IMR-90 (cell line): ENCODE measurements at regions not wholly inside any gene's neighbourhood (a gene's known extent, or its start where the extent isn't known, plus 50 kb on each side); places are given as distances from the start of the nearest gene placed in this dataset.
A peak's percentile ranks its signal among the peaks of the same experiment; 100 is the strongest.
"Not testable (repeated sequence)": the region's sequence is repeated elsewhere in the genome, so short reads cannot be mapped to it uniquely, and the experiment has no call there.

Experiments
- ATAC-seq: fragments of 200-7000 bp; cut with Tn5 transposase; 2 replicates; pipeline ENCODE4 v1.9.1; 2020; ENCODE audit warnings: low read depth, mild to moderate bottlenecking, moderate library complexity
- BruUV-seq: library from RNA; stranded (reverse); fragments of 400-500 nt; replicated peaks from 2 replicates; lab custom pipeline; 2021; lab: Mats Ljungman, UMichigan
- CTCF ChIA-PET: fragments of 300-600 bp; formaldehyde crosslinking; extraction: SDS; loops from one replicate; lab custom pipeline; 2021; ENCODE audit warnings: antibody characterized with exemption; lab: Yijun Ruan, JAX
- POLR2A ChIA-PET: fragments of 300-600 bp; sonication (Branson Sonifier 250); formaldehyde crosslinking; loops from one replicate; lab custom pipeline; 2022; ENCODE audit warnings: antibody characterized with exemption; ENCODE audit not compliant: unreplicated experiment; lab: Charles Lee
- DNase-seq: peaks from one replicate; pipeline ENCODE4 v3.0.0; 2013
- H2AFZ ChIP-seq: replicated peaks from 2 replicates; pipeline ENCODE3; 2013; ENCODE audit warnings: low read length, mild to moderate bottlenecking; ENCODE audit not compliant: poor library complexity
- H2AK5ac ChIP-seq: 2 replicates; pipeline ENCODE4 v1.6.1; 2013; ENCODE audit warnings: low read depth, low read length, inconsistent platforms
- H2AK9ac ChIP-seq: replicated peaks from 2 replicates; pipeline ENCODE3; 2013; ENCODE audit warnings: mild to moderate bottlenecking, low read depth, low read length, moderate library complexity; ENCODE audit not compliant: poor library complexity
- H2BK120ac ChIP-seq: 2 replicates; pipeline ENCODE4 v1.6.1; 2013; ENCODE audit warnings: low read depth, low read length, inconsistent platforms
- H2BK15ac ChIP-seq: 3 replicates; pipeline ENCODE4 v1.6.1; 2013; ENCODE audit warnings: low read depth, low read length, inconsistent platforms
- H2BK20ac ChIP-seq: 2 replicates; pipeline ENCODE4 v1.6.1; 2013; ENCODE audit warnings: low read depth, mild to moderate bottlenecking, inconsistent platforms, low read length, moderate library complexity
- H2BK5ac ChIP-seq: 2 replicates; pipeline ENCODE4 v1.6.1; 2013; ENCODE audit warnings: mild to moderate bottlenecking, low read depth, low read length, inconsistent platforms; ENCODE audit not compliant: poor library complexity, severe bottlenecking
- H3K14ac ChIP-seq: replicated peaks from 2 replicates; pipeline ENCODE4 v1.6.1; 2013; ENCODE audit warnings: low read depth, low read length, inconsistent platforms
- H3K18ac ChIP-seq: 2 replicates; pipeline ENCODE4 v1.6.1; 2013; ENCODE audit warnings: low read depth, low read length, control low read depth
- H3K23ac ChIP-seq: 2 replicates; pipeline ENCODE4 v1.6.1; 2013; ENCODE audit warnings: low read depth, low read length, inconsistent platforms
- H3K27ac ChIP-seq: 2 replicates; pipeline ENCODE4 v1.5.1; 2013; ENCODE audit warnings: mild to moderate bottlenecking, control low read depth, low read length; ENCODE audit not compliant: insufficient read depth
- H3K27me3 ChIP-seq: 2 replicates; pipeline ENCODE4 v1.6.1; 2013; ENCODE audit warnings: low read length; ENCODE audit not compliant: control insufficient read depth, insufficient read depth
- H3K36me3 ChIP-seq: 2 replicates; pipeline ENCODE4 v1.6.1; 2013; ENCODE audit warnings: low read length, mixed read lengths; ENCODE audit not compliant: control insufficient read depth, insufficient read depth
- H3K4ac ChIP-seq: 2 replicates; pipeline ENCODE4 v1.6.1; 2013; ENCODE audit warnings: low read depth, low read length, inconsistent platforms
- H3K4me1 ChIP-seq: 2 replicates; pipeline ENCODE4 v1.6.1; 2013; ENCODE audit warnings: low read length, mixed read lengths; ENCODE audit not compliant: control insufficient read depth, insufficient read depth
- H3K4me2 ChIP-seq: 2 replicates; pipeline ENCODE4 v1.6.1; 2013; ENCODE audit warnings: low read depth, mild to moderate bottlenecking, control low read depth, low read length, moderate library complexity
- H3K4me3 ChIP-seq: 2 replicates; pipeline ENCODE4 v1.5.1; 2013; ENCODE audit warnings: low read depth, mild to moderate bottlenecking, control low read depth, low read length, moderate library complexity; ENCODE audit not compliant: insufficient read depth
- H3K56ac ChIP-seq: 2 replicates; pipeline ENCODE4 v1.6.1; 2013; ENCODE audit warnings: low read length, inconsistent platforms; ENCODE audit not compliant: insufficient read depth; ENCODE audit errors: extremely low read depth
- H3K79me1 ChIP-seq, 2 experiments: 2 replicates each; pipeline ENCODE4 v1.6.1; 2013; ENCODE audit warnings: low read length in 2 of 2, inconsistent platforms in 1 of 2, low read depth in 1 of 2
- H3K9ac ChIP-seq: 2 replicates; pipeline ENCODE4 v1.6.1; 2013; ENCODE audit warnings: low read depth, low read length, control low read depth
- H3K9me1 ChIP-seq: 2 replicates; pipeline ENCODE4 v1.6.1; 2013; ENCODE audit warnings: low read length, inconsistent platforms; ENCODE audit not compliant: insufficient read depth
- H3K9me3 ChIP-seq: 2 replicates; pipeline ENCODE4 v1.6.1; 2013; ENCODE audit warnings: low read length; ENCODE audit not compliant: control insufficient read depth, insufficient read depth
- H4K20me1 ChIP-seq: 2 replicates; pipeline ENCODE4 v1.6.1; 2013; ENCODE audit warnings: low read length, inconsistent platforms; ENCODE audit not compliant: insufficient read depth
- H4K5ac ChIP-seq: 2 replicates; pipeline ENCODE4 v1.6.1; 2013; ENCODE audit warnings: mild to moderate bottlenecking, low read depth, low read length, control low read depth
- H4K8ac ChIP-seq, 2 experiments: 2 replicates each; pipeline ENCODE4 v1.6.1; 2013; ENCODE audit warnings: low read depth in 2 of 2, low read length in 2 of 2, control low read depth in 1 of 2, inconsistent platforms in 1 of 2
- H4K91ac ChIP-seq: 2 replicates; pipeline ENCODE4 v1.6.1; 2013; ENCODE audit warnings: low read depth, low read length, inconsistent platforms; ENCODE audit not compliant: insufficient read depth
- CEBPB ChIP-seq: IDR thresholded peaks from 2 replicates; pipeline ENCODE4 v1.6.1; 2012; ENCODE audit warnings: low read depth, low read length, improper control_type of control experiment
- WGBS, 2 experiments: methylation state at CpG; one replicate each; pipeline versions ENCODE4 v1.1.5 to v1.1.7; 2013; ENCODE audit warnings: missing lambda C conversion rate in 2 of 2; ENCODE audit not compliant: insufficient read length in 1 of 2; ENCODE audit errors: extremely low coverage in 2 of 2; 5-methylcytosine and 5-hydroxymethylcytosine counted together
- dilution Hi-C: fragments of 300-500 bp; cut with HindIII; formaldehyde crosslinking; loops from one replicate; pipeline ENCODE4 v1.14.3; 2018; ENCODE audit warnings: low sequenced_read_pairs; ENCODE audit not compliant: unreplicated experiment
- in situ Hi-C: fragments of 300-500 bp; cut with MboI; formaldehyde crosslinking; loops from 3 replicates; pipeline ENCODE4 v1.14.3; 2019; ENCODE audit warnings: low sequenced_read_pairs, inconsistent platforms, mixed read lengths
- intact Hi-C: fragments of 100-400 bp; cut with micrococcal nuclease; formaldehyde crosslinking; loops from 2 replicates; pipeline ENCODE4 v1.10.0; 2022

DNA sequence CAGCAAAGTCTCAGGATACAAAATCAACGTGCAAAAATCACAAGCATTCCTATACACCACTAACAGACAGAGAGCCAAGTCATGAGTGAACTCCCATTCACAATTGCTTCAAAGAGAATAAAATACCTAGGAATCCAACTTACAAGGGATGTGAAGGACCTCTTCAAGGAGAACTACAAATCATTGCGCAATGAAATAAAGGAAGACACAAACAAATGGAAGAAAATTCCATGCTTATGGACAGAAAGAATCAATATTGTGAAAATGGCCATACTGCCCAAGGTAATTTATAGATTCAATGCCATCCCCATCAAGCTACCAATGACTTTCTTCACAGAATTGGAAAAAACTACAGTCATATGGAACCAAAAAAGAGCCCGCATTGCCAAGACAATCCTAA, 179.8 kb upstream of the ANXA10 start:
- ATAC-seq, H3K27ac ChIP-seq, H2AK9ac ChIP-seq, H3K4me1 ChIP-seq, CTCF ChIA-PET, H2BK120ac ChIP-seq, H3K23ac ChIP-seq, H4K8ac ChIP-seq, intact Hi-C loops, dilution Hi-C loops, H3K36me3 ChIP-seq, H3K4ac ChIP-seq, H3K79me1 ChIP-seq, H3K14ac ChIP-seq, DNase-seq, H3K18ac ChIP-seq, POLR2A ChIA-PET, H3K9me1 ChIP-seq, H3K4me3 ChIP-seq, H4K91ac ChIP-seq, BruUV-seq, H2AFZ ChIP-seq, H3K9me3 ChIP-seq, H4K5ac ChIP-seq, H3K27me3 ChIP-seq, H4K20me1 ChIP-seq, H2BK15ac ChIP-seq, H2BK20ac ChIP-seq, H3K4me2 ChIP-seq, H2BK5ac ChIP-seq, H3K56ac ChIP-seq, H3K9ac ChIP-seq, H2AK5ac ChIP-seq, in situ Hi-C loops: not testable (repeated sequence)
- WGBS, 2 experiments: no CpG with 5 or more reads among the region's 3 CpGs
- TF ChIP-seq CEBPB: peak; percentile 59
